A673 (cell line): ENCODE measurements at regions not wholly inside any gene's neighbourhood (a gene's known extent, or its start where the extent isn't known, plus 50 kb on each side); places are given as distances from the start of the nearest gene placed in this dataset.

ENCODE experiments used
- EZH2 ChIP-seq: fragments of 200-600 bp; sonication (generic); IDR thresholded peaks from 2 replicates; pipeline ENCODE4 v1.6.1; 2017; ENCODE audit warnings: borderline replicate concordance, low read depth, mild to moderate bottlenecking, mixed read lengths, antibody characterized with exemption, low read length; ENCODE audit not compliant: poor library complexity, severe bottlenecking
- TF ChIP-seq, protein P1 (sequence below): fragments of 300-800, 200-600 bp; sonication (generic); conservative IDR thresholded peaks from 2 replicates; pipeline ENCODE4 v1.5.1; 2017; ENCODE audit warnings: low read depth, mild to moderate bottlenecking, antibody characterized with exemption, low read length, moderate library complexity, mixed read lengths

- TF ChIP-seq, protein P1, sequence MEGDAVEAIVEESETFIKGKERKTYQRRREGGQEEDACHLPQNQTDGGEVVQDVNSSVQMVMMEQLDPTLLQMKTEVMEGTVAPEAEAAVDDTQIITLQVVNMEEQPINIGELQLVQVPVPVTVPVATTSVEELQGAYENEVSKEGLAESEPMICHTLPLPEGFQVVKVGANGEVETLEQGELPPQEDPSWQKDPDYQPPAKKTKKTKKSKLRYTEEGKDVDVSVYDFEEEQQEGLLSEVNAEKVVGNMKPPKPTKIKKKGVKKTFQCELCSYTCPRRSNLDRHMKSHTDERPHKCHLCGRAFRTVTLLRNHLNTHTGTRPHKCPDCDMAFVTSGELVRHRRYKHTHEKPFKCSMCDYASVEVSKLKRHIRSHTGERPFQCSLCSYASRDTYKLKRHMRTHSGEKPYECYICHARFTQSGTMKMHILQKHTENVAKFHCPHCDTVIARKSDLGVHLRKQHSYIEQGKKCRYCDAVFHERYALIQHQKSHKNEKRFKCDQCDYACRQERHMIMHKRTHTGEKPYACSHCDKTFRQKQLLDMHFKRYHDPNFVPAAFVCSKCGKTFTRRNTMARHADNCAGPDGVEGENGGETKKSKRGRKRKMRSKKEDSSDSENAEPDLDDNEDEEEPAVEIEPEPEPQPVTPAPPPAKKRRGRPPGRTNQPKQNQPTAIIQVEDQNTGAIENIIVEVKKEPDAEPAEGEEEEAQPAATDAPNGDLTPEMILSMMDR, result no peak
- TF ChIP-seq EZH2, result no peak
Measured at GRCh38 chr12:82593143-82593542, 93.6 kb upstream of the TMTC2 start.
